SU-DHL-6 (cell line): ENCODE measurements at regions not wholly inside any gene's neighbourhood (a gene's known extent, or its start where the extent isn't known, plus 50 kb on each side); places are given as distances from the start of the nearest gene placed in this dataset.
"Not testable (repeated sequence)": the region's sequence is repeated elsewhere in the genome, so short reads cannot be mapped to it uniquely, and the experiment has no call there.

Experiments
- H2AFZ ChIP-seq: fragments of 200-600 bp; sonication (generic); 2 replicates; pipeline ENCODE4 v1.6.1; 2014; ENCODE audit warnings: low read depth, mild to moderate bottlenecking, moderate library complexity, mixed read lengths, antibody characterized with exemption, low read length; ENCODE audit not compliant: severe bottlenecking
- H3F3A ChIP-seq: fragments of 200-600 bp; shearing (Covaris generic); 2 replicates; pipeline ENCODE4 v1.6.0; 2016; ENCODE audit warnings: antibody characterized with exemption, mild to moderate bottlenecking; ENCODE audit not compliant: insufficient read depth
- H3K27ac ChIP-seq: fragments of 200-600 bp; sonication (generic); 2 replicates; pipeline ENCODE4 v1.5.1; 2016; ENCODE audit warnings: low read depth, mild to moderate bottlenecking, low read length, moderate library complexity, mixed read lengths
- H3K27me3 ChIP-seq: fragments of 200-600 bp; sonication (generic), shearing (Covaris generic); 2 replicates; pipeline ENCODE4 v1.6.0; 2014; ENCODE audit warnings: mild to moderate bottlenecking, low read length
- H3K36me3 ChIP-seq: fragments of 200-600 bp; sonication (generic); 2 replicates; pipeline ENCODE4 v1.6.1; 2014; ENCODE audit warnings: mild to moderate bottlenecking, low read length, mixed read lengths
- H3K4me2 ChIP-seq: fragments of 300-600, 200-600 bp; shearing (Covaris generic), sonication (generic); 2 replicates; pipeline ENCODE4 v1.6.0; 2014; ENCODE audit warnings: low read length, low read depth, mild to moderate bottlenecking; ENCODE audit not compliant: poor library complexity, severe bottlenecking
- H3K4me3 ChIP-seq: fragments of 200-600 bp; sonication (generic); 2 replicates; pipeline ENCODE4 v1.5.1; 2014; ENCODE audit warnings: antibody characterized with exemption, low read length, mild to moderate bottlenecking, mixed read lengths; ENCODE audit not compliant: insufficient read depth, poor library complexity, severe bottlenecking
- H3K79me2 ChIP-seq: fragments of 200-600 bp; sonication (generic); 2 replicates; pipeline ENCODE4 v1.6.1; 2014; ENCODE audit warnings: mild to moderate bottlenecking, low read length, moderate library complexity; ENCODE audit not compliant: insufficient read depth
- H3K9ac ChIP-seq: fragments of 200-600 bp; sonication (generic); 2 replicates; pipeline ENCODE4 v1.7.0; 2014; ENCODE audit warnings: mild to moderate bottlenecking, low read length
- H3K9me2 ChIP-seq: fragments of 200-600 bp; sonication (generic); replicated peaks from 2 replicates; pipeline ENCODE4 v1.6.1; 2014; ENCODE audit warnings: low read length; ENCODE audit not compliant: insufficient read depth
- H3K9me3 ChIP-seq: fragments of 200-600 bp; sonication (generic); 2 replicates; pipeline ENCODE4 v1.6.1; 2014; ENCODE audit warnings: low read length, mixed read lengths; ENCODE audit not compliant: insufficient read depth
- H4K20me1 ChIP-seq: fragments of 200-600 bp; sonication (generic); 2 replicates; pipeline ENCODE4 v1.6.1; 2014; ENCODE audit warnings: low read depth, mild to moderate bottlenecking, antibody characterized with exemption, low read length, moderate library complexity, mixed read lengths
- EZH2phosphoT487 ChIP-seq: fragments of 200-600 bp; sonication (generic), shearing (Covaris generic); conservative IDR thresholded peaks from 2 replicates; pipeline ENCODE4 v1.6.1; 2018; ENCODE audit warnings: mild to moderate bottlenecking, antibody characterized with exemption, low read length, moderate library complexity, mixed read lengths
- TF ChIP-seq, protein P1 (sequence below): fragments of 200-600 bp; sonication (generic); IDR thresholded peaks from one replicate; pipeline ENCODE4 v1.5.1; 2017; ENCODE audit warnings: antibody characterized with exemption, mild to moderate bottlenecking, low read length, moderate library complexity; ENCODE audit not compliant: insufficient read depth, poor library complexity, severe bottlenecking

GRCh38 chr17:65294181-65294719 is 157.1 kb downstream of the RGS9 start:
- Histone ChIP-seq H2AFZ (no peak overlapping the region), H3K9ac (no peak overlapping the region), H3F3A (no peaks in the 10 kb centered on the region), H3K4me2 (no peak overlapping the region), H4K20me1 (no peaks in the 10 kb centered on the region), H3K79me2 (no peaks in the 10 kb centered on the region), H3K9me2 (no peaks in the 10 kb centered on the region), H3K36me3 (no peaks in the 10 kb centered on the region), H3K27me3 (0 out of 2 replicates have a peak, but pooled peaks cover 3% of the 10 kb centered on the region), H3K9me3 (no peaks in the 10 kb centered on the region), H3K27ac (no peak overlapping the region), H3K4me3 (no peak overlapping the region)
- TF ChIP-seq, protein P1, sequence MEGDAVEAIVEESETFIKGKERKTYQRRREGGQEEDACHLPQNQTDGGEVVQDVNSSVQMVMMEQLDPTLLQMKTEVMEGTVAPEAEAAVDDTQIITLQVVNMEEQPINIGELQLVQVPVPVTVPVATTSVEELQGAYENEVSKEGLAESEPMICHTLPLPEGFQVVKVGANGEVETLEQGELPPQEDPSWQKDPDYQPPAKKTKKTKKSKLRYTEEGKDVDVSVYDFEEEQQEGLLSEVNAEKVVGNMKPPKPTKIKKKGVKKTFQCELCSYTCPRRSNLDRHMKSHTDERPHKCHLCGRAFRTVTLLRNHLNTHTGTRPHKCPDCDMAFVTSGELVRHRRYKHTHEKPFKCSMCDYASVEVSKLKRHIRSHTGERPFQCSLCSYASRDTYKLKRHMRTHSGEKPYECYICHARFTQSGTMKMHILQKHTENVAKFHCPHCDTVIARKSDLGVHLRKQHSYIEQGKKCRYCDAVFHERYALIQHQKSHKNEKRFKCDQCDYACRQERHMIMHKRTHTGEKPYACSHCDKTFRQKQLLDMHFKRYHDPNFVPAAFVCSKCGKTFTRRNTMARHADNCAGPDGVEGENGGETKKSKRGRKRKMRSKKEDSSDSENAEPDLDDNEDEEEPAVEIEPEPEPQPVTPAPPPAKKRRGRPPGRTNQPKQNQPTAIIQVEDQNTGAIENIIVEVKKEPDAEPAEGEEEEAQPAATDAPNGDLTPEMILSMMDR: peak; percentile 85
- no peak for TF ChIP-seq EZH2phosphoT487

GRCh38 chr17:65293584-65294180 is 156.5 kb downstream of the RGS9 start:
- Histone ChIP-seq H4K20me1 (no peaks in the 10 kb centered on the region), H3K4me2 (no peak overlapping the region), H3K9me3 (no peaks in the 10 kb centered on the region), H3K27ac (no peak overlapping the region), H3K9me2 (no peaks in the 10 kb centered on the region), H3K27me3 (0 out of 2 replicates have a peak, but pooled peaks cover 3% of the 10 kb centered on the region), H2AFZ (no peak overlapping the region), H3K36me3 (no peaks in the 10 kb centered on the region), H3K4me3 (no peak overlapping the region), H3F3A (no peaks in the 10 kb centered on the region), H3K79me2 (no peaks in the 10 kb centered on the region), H3K9ac (no peak overlapping the region)
- no peak for TF ChIP-seq EZH2phosphoT487
- TF ChIP-seq, protein P1: no peak

GRCh38 chr17:65292430-65292829 is 155.3 kb downstream of the RGS9 start:
- no peak overlapping the region for H3K4me3 ChIP-seq
- TF ChIP-seq, protein P1: no peak
- TF ChIP-seq EZH2phosphoT487: no peak
- H3K9ac ChIP-seq: no peak overlapping the region
- no peaks in the 10 kb centered on the region for H3K79me2 ChIP-seq
- no peaks in the 10 kb centered on the region for H3K9me3 ChIP-seq
- H3K27me3 ChIP-seq: 0 out of 2 replicates have a peak, but pooled peaks cover 3% of the 10 kb centered on the region
- no peak overlapping the region for H3K4me2 ChIP-seq
- H4K20me1 ChIP-seq: no peaks in the 10 kb centered on the region
- no peaks in the 10 kb centered on the region for H3K36me3 ChIP-seq
- H2AFZ ChIP-seq: no peak overlapping the region
- no peaks in the 10 kb centered on the region for H3K9me2 ChIP-seq
- no peaks in the 10 kb centered on the region for H3F3A ChIP-seq
- no peak overlapping the region for H3K27ac ChIP-seq

DNA sequence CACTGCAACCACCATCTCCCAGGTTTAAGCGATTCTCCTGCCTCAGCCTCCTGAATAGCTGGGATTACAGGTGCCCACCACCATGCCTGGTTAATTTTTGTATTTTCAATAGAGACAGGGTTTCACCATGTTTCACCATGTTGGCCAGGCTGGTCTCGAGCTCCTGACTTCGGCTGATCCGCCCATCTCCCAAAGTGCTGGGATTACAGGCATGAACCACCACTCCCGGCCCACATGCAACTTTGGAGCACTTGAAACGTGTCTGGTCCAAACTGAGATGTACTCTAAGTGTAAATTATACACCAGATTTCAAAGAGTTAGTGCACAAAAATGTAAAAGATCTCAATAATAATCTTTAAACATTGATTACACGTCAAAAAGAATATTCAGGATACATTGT is 154.1 kb downstream of the RGS9 start:
- not testable (repeated sequence) for H3K4me2 ChIP-seq, H4K20me1 ChIP-seq, H2AFZ ChIP-seq, H3K4me3 ChIP-seq, H3K36me3 ChIP-seq, H3K27ac ChIP-seq, H3K9ac ChIP-seq, H3K79me2 ChIP-seq, H3K9me2 ChIP-seq, H3K9me3 ChIP-seq, H3K27me3 ChIP-seq, H3F3A ChIP-seq
